Effector memory CD4-positive, alpha-beta T cell (primary cell): ENCODE measurements at regions not wholly inside any gene's neighbourhood (a gene's known extent, or its start where the extent isn't known, plus 50 kb on each side); places are given as distances from the start of the nearest gene placed in this dataset.

Experiments
- DNase-seq, 3 donors: peaks; one replicate each; pipeline ENCODE4 v3.0.0-alpha.2; 2020
- H3K27ac ChIP-seq: 2 replicates; pipeline ENCODE4 v1.7.0; 2013; ENCODE audit warnings: mild to moderate bottlenecking, low read length, moderate library complexity; ENCODE audit not compliant: insufficient read depth, poor library complexity, severe bottlenecking
- H3K27me3 ChIP-seq: replicated peaks from 2 replicates; pipeline ENCODE4 v1.7.0; 2013; ENCODE audit warnings: mild to moderate bottlenecking, low read length; ENCODE audit not compliant: insufficient read depth, control insufficient read depth, poor library complexity, severe bottlenecking
- H3K36me3 ChIP-seq: 2 replicates; pipeline ENCODE4 v1.7.0; 2013; ENCODE audit warnings: mild to moderate bottlenecking, low read length, moderate library complexity; ENCODE audit not compliant: control insufficient read depth, insufficient read depth
- H3K4me1 ChIP-seq: 2 replicates; pipeline ENCODE4 v1.7.0; 2013; ENCODE audit warnings: low read length, mild to moderate bottlenecking; ENCODE audit not compliant: control insufficient read depth, insufficient read depth, poor library complexity, severe bottlenecking
- H3K4me3 ChIP-seq: 2 replicates; pipeline ENCODE4 v1.7.0; 2013; ENCODE audit warnings: low read length, low read depth, mild to moderate bottlenecking; ENCODE audit not compliant: insufficient read depth, poor library complexity, severe bottlenecking
- H3K9me3 ChIP-seq: 2 replicates; pipeline ENCODE4 v1.7.0; 2013; ENCODE audit warnings: mild to moderate bottlenecking, low read length, moderate library complexity; ENCODE audit not compliant: control insufficient read depth

DNA sequence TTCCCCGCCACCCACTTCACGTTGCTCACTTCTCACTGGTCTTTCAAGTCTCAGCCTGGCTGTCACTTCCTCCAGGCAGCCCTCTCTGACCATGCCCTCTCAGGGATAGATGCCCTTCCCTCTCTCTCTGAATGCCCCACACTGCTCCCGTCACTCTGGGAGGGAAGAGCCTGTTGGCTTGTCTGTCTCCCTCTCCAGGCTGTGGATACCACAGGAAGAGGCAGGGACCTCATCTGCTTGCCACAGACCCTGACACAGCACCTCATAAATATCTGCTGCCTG lies 93.1 kb downstream of the OAT start:
- Histone ChIP-seq H3K36me3 (no peaks in the 10 kb centered on the region), H3K9me3 (no peaks in the 10 kb centered on the region), H3K4me1 (no peaks in the 10 kb centered on the region), H3K27me3 (no peaks in the 10 kb centered on the region), H3K27ac (no peak overlapping the region), H3K4me3 (no peak overlapping the region)
- DNase-seq, result no peak

DNA sequence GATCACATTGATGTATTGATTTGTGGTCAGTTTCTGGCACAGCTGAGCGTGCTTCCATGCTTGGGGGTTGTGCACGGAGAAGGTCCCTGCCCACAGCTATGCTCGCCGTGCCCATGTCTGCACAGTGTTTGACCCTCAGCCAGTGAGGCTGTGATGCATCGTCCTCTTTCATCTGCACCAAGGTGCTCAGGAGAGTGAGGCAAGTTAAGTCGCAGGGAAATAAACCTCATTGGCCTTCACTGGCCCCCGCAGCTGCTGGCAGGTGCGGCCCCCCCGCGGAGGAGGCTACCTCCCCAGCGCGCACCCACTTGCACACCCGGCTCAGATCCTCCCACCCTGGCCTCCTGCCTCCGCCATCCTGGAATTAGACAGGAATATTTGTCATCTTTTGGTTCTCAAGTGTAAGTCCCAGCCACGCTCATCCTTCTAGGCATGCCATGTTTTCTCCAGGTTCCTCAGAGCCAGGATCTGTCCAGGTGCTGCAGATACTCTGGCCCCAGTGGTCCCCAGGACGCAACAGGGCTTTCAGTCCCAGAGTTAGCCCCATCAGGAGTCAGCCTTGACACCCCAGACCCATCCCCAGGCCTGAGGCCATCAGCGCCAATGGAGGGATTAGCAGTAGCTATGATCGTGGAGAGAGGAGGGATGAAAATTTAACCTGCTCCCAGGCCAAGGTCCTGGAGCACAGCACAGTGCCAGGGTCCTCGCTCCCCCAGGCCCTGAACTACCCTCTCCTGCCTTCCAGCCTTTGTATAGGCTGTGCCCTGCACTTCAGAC lies 93.7 kb downstream of the OAT start:
- no peak for DNase-seq
- Histone ChIP-seq H3K27me3 (no peaks in the 10 kb centered on the region), H3K4me3 (no peak overlapping the region), H3K36me3 (no peaks in the 10 kb centered on the region), H3K27ac (no peak overlapping the region), H3K4me1 (no peaks in the 10 kb centered on the region), H3K9me3 (no peaks in the 10 kb centered on the region)

GRCh38 chr10:124324451-124324850 lies 94.3 kb downstream of the OAT start:
- Histone ChIP-seq H3K36me3 (no peaks in the 10 kb centered on the region), H3K27me3 (no peaks in the 10 kb centered on the region), H3K4me1 (no peaks in the 10 kb centered on the region), H3K4me3 (no peak overlapping the region), H3K9me3 (no peaks in the 10 kb centered on the region), H3K27ac (no peak overlapping the region)
- DNase-seq, result no peak

DNA sequence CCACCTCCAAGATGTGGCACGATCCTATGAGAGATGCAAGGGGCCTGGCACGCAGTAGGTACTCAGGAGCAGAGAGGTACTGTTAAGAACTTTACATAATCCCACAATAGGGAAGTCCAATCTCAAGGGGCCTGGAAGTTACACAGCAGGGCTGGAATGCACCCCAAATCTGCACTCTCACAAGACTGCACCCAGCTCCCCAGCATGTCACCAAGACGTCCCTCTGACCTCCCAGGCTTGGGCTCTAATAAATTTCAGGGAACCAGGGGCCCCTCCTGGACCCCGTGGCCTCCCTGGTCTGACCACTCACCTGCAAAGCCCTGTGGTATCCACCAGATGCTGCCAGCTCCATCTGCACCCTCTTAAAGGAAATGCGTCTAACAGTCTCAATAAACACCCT lies 94.9 kb downstream of the OAT start:
- no peaks in the 10 kb centered on the region for H3K27me3 ChIP-seq
- H3K9me3 ChIP-seq, result no peaks in the 10 kb centered on the region
- H3K4me3 ChIP-seq, result no peak overlapping the region
- no peak for DNase-seq
- no peaks in the 10 kb centered on the region for H3K4me1 ChIP-seq
- no peak overlapping the region for H3K27ac ChIP-seq
- H3K36me3 ChIP-seq, result no peaks in the 10 kb centered on the region

- Histone ChIP-seq H3K4me1 (no peaks in the 10 kb centered on the region), H3K9me3 (no peaks in the 10 kb centered on the region), H3K27ac (no peak overlapping the region), H3K27me3 (no peaks in the 10 kb centered on the region), H3K4me3 (no peak overlapping the region), H3K36me3 (no peaks in the 10 kb centered on the region)
- no peak for DNase-seq
These were observed 95.5 kb downstream of the OAT start for GRCh38 chr10:124323111-124323725.

GRCh38 chr10:124322191-124322980 lies 96.3 kb downstream of the OAT start:
- Histone ChIP-seq H3K27ac (no peak overlapping the region), H3K9me3 (no peaks in the 10 kb centered on the region), H3K27me3 (no peaks in the 10 kb centered on the region), H3K36me3 (no peaks in the 10 kb centered on the region), H3K4me3 (no peak overlapping the region), H3K4me1 (no peaks in the 10 kb centered on the region)
- no peak for DNase-seq

DNA sequence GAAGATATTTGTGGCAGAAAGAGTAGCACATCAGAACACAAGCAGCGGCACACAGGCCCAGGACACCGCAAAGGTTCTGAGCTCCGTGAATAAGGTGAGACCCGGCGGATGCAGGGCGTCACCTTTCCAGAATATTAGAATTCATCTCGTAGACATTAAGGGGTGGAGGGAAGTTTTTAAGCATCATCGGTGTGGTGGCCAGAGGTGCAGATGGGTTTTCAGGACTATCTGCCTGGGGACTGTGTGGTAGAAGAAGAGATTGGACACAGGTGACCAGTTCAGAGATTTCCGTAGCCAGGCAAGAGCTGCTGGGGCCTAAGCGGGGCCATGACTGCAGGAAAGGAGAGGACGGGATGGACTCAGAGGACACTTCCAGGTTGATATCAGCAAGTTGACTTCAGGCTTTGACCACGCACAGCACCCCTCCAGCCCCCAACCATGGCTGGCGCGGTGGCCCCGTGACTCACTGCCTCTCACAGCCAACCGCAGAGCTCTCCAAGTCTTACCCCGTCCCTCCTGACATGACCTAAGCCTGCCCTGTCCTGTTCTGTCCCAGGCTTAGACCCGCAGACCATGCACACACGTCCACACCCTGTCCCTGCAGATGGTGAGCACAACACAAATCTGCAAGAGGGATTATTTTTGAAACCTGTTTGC lies 97.2 kb downstream of the OAT start:
- H3K4me3 ChIP-seq, result no peak overlapping the region
- no peaks in the 10 kb centered on the region for H3K36me3 ChIP-seq
- no peaks in the 10 kb centered on the region for H3K27me3 ChIP-seq
- no peaks in the 10 kb centered on the region for H3K4me1 ChIP-seq
- no peaks in the 10 kb centered on the region for H3K9me3 ChIP-seq
- no peak for DNase-seq
- no peak overlapping the region for H3K27ac ChIP-seq

- H3K27me3 ChIP-seq, result no peaks in the 10 kb centered on the region
- H3K4me3 ChIP-seq, result no peak overlapping the region
- H3K36me3 ChIP-seq, result no peaks in the 10 kb centered on the region
- H3K27ac ChIP-seq, result no peak overlapping the region
- no peak for DNase-seq
- H3K9me3 ChIP-seq, result no peaks in the 10 kb centered on the region
- no peaks in the 10 kb centered on the region for H3K4me1 ChIP-seq
These were observed 97.8 kb downstream of the OAT start for GRCh38 chr10:124320778-124321432.

- H3K4me1 ChIP-seq, result no peaks in the 10 kb centered on the region
These were observed 98.8 kb downstream of the OAT start for GRCh38 chr10:124319926-124320391.

More at GRCh38 chr10:124319926-124320391, 98.8 kb downstream of the OAT start:
- DNase-seq, result no peak
- Histone ChIP-seq H3K36me3 (no peaks in the 10 kb centered on the region), H3K27ac (no peak overlapping the region), H3K27me3 (no peaks in the 10 kb centered on the region), H3K4me3 (no peak overlapping the region), H3K9me3 (no peaks in the 10 kb centered on the region)
